Muscle layer of duodenum (tissue), 2 donors: ENCODE measurements at regions not wholly inside any gene's neighbourhood (a gene's known extent, or its start where the extent isn't known, plus 50 kb on each side); places are given as distances from the start of the nearest gene placed in this dataset.

Source experiments
- H3K27ac ChIP-seq: one replicate; pipeline ENCODE4 v1.7.0; 2013; ENCODE audit warnings: mild to moderate bottlenecking, low read length
- H3K27me3 ChIP-seq: one replicate; pipeline ENCODE4 v1.7.0; 2013; ENCODE audit warnings: low read depth, mild to moderate bottlenecking, control low read depth, low read length
- H3K36me3 ChIP-seq, 2 donors: one replicate each; pipeline ENCODE4 v1.7.0; 2013; ENCODE audit warnings: low read length in 2 of 2, control low read depth in 1 of 2, mild to moderate bottlenecking in 1 of 2; ENCODE audit not compliant: insufficient read depth in 2 of 2, control insufficient read depth in 1 of 2
- H3K4me1 ChIP-seq, 2 donors: one replicate each; pipeline ENCODE4 v1.7.0; 2013; ENCODE audit warnings: low read length in 2 of 2, mild to moderate bottlenecking in 2 of 2, control low read depth in 1 of 2, moderate library complexity in 1 of 2; ENCODE audit not compliant: insufficient read depth in 2 of 2, control insufficient read depth in 1 of 2
- H3K4me3 ChIP-seq, 2 donors: one replicate each; pipeline ENCODE4 v1.7.0; 2013; ENCODE audit warnings: low read length in 2 of 2, low read depth in 1 of 2, mild to moderate bottlenecking in 1 of 2
- H3K9me3 ChIP-seq, 2 donors: one replicate each; pipeline ENCODE4 v1.7.0; 2013; ENCODE audit warnings: low read length in 2 of 2, control low read depth in 1 of 2, mild to moderate bottlenecking in 1 of 2; ENCODE audit not compliant: control insufficient read depth in 1 of 2
- donor health status: healthy.

DNA sequence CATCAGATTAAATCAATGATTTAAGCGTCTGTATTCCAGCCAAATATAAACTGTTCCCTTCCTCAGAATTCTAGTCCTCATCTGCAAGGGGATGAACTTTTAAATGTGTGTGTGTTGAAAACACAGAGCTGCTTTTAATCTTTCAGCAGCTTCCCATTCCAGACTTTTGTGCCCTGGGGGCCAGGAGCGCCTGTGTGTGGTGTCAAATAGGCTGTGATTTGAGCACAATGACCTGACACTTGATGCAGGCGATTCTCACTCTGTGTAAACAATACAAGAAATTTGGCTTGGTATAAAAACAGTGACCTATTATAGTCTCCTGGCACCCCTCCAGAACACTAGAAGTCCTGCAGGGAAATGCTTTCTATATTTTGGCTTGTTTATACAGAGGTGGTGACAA is 274.6 kb upstream of the ROPN1 start:
- H3K9me3 ChIP-seq: no peaks in the 10 kb centered on the region
- no peaks in the 10 kb centered on the region for H3K27me3 ChIP-seq
- H3K36me3 ChIP-seq: no peaks in the 10 kb centered on the region
- no peak overlapping the region for H3K27ac ChIP-seq
- H3K4me1 ChIP-seq: peaks cover 0 to 13% of the 10 kb centered on the region in 2 donors
- H3K4me3 ChIP-seq: no peak overlapping the region

GRCh38 chr3:124267406-124267805 is 275.5 kb upstream of the ROPN1 start:
- H3K4me1 ChIP-seq: peaks cover 0 to 13% of the 10 kb centered on the region in 2 donors
- H3K27ac ChIP-seq: no peak overlapping the region
- H3K4me3 ChIP-seq: no peak overlapping the region
- no peaks in the 10 kb centered on the region for H3K9me3 ChIP-seq
- no peaks in the 10 kb centered on the region for H3K27me3 ChIP-seq
- no peaks in the 10 kb centered on the region for H3K36me3 ChIP-seq

DNA sequence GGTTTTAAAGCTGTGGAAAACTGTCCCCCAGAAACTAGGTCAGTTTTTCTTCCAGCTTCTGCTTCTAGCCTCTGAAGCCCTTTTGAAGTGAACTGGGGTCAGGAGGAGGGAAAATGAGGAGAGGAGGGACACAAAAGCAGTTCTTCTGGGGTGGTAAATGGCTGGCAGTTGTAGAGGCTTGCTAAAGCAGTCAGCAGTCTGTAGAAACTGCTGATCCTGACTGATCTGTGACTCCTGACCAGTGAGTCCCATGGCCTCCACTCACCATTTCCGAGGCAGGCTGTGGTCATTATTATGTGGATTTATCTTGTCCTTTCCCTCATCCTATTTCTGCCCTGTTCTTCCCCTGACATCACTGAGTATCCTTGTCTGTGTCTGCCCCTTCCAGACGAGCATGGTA is 276.4 kb upstream of the ROPN1 start:
- H3K9me3 ChIP-seq: no peaks in the 10 kb centered on the region
- no peak overlapping the region for H3K4me3 ChIP-seq
- no peaks in the 10 kb centered on the region for H3K27me3 ChIP-seq
- H3K27ac ChIP-seq: no peak overlapping the region
- H3K36me3 ChIP-seq: no peaks in the 10 kb centered on the region
- H3K4me1 ChIP-seq: peaks cover 0 to 13% of the 10 kb centered on the region in 2 donors

DNA sequence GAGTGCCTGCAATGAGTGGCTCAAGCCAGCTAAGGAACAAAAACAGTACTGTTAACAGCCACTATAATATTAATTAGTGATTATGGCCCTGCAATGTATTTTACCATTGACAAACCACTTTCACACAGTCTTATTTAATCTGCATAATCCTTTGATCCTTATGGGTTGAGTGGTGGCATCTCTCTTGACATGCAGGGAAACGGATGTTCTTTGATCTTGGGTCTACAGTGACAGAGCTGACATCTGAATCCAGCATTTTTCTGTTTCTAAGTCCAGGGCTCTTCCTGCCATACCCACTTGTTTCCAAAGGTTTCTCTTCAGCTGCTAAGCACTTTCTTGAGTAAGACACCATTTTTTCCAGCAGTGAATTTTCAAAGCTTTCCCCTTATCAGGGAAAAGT is 277.7 kb upstream of the ROPN1 start:
- Histone ChIP-seq H3K4me3 (no peak overlapping the region), H3K9me3 (no peaks in the 10 kb centered on the region), H3K27ac (no peak overlapping the region), H3K36me3 (no peaks in the 10 kb centered on the region), H3K4me1 (peaks cover 0 to 10% of the 10 kb centered on the region in 2 donors), H3K27me3 (no peaks in the 10 kb centered on the region)

DNA sequence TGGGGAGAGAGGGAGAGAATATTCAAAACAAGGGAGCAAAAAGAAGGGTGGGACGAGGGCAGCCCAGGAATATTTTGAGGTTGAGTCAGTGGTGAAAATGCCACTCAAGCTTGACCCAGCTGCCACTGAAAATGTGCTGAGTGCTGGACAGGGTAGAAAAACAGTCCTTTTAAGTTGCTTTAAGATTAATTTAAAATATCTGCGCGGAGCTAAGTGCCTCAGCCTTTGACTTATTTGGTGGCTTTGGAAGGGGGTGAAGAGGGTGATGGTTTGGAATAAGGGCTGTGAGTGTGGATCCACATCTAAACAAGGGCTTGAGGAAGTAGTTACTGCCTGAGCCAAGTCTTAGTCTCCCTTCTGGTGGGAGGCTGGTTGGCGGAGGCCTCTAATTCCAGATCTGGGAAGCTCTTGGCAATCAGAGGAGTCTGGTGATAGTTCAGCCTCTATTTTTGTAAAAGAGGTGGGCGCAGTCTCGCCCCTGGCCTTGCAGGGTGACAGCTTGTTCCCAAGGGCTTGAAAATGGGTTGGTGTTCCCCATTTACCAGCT is 280.8 kb upstream of the ROPN1 start:
- Histone ChIP-seq H3K4me1 (peaks cover 6 to 16% of the 10 kb centered on the region in 2 donors), H3K27me3 (no peaks in the 10 kb centered on the region), H3K27ac (peak overlapping the region; percentile 2), H3K4me3 (no peak overlapping the region), H3K9me3 (no peaks in the 10 kb centered on the region), H3K36me3 (no peaks in the 10 kb centered on the region)

DNA sequence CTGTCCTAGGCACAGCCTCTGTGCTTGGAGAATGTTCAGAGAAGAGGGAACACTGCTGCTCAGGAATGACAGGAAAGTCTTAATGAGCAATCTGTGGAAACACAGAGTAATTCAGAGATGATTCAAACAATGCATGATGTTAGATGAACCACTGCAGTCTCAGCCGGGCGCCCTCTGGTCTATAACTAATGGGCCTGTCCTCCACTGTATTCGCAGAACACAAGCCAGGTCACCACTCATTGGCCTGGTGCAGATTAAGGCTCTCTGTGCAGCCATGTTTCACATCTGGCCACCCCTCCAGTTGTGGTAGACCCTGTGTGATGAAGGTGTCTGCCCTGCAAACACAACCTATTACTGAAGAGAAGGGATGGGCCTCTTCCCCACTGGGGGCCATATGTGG is 281.7 kb upstream of the ROPN1 start:
- Histone ChIP-seq H3K27ac (no peak overlapping the region), H3K4me3 (no peak overlapping the region), H3K36me3 (no peaks in the 10 kb centered on the region), H3K4me1 (peaks cover 6 to 22% of the 10 kb centered on the region in 2 donors), H3K9me3 (no peaks in the 10 kb centered on the region), H3K27me3 (no peaks in the 10 kb centered on the region)

DNA sequence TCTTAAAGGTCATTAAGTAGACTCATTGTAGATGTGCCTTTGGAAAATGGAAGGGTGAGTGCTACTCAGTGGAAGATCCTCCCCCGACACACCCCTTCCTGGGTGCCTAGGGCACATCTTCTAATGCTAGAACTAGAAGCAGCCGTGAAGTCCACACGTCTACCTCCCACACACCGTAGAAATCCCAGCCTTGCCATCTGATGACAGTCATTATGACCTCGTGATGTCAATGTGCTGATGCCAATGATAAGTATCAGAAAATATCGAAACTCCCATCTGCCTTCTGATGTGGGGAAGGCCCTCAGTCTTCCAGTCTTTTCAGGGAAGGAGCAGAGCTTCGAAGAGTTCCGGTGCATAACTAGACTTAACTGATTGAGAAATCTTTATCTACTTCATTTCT is 282.1 kb upstream of the ROPN1 start:
- no peak overlapping the region for H3K27ac ChIP-seq
- H3K4me3 ChIP-seq: no peak overlapping the region
- H3K4me1 ChIP-seq: peaks cover 6 to 22% of the 10 kb centered on the region in 2 donors
- H3K36me3 ChIP-seq: no peaks in the 10 kb centered on the region
- H3K9me3 ChIP-seq: no peaks in the 10 kb centered on the region
- H3K27me3 ChIP-seq: no peaks in the 10 kb centered on the region

DNA sequence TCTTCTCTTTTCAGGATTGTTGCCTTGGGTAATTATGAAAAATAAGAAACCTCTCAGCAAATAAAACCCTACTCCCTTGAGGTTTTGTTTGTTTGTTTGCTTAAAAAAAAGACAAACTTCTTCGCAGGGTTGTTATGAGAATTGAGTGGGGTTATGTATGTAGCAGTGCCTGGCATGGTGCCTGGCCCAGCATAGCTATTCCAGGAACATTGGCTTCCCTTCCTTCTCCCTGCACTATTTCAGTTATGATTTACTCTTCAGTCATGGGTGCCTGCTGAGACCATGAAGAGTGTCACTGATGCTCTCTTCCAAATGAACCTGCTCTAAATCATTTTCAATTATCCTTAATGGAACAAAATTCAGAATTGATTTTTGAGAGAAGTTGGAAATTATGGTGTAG is 283.5 kb upstream of the ROPN1 start:
- H3K9me3 ChIP-seq: no peaks in the 10 kb centered on the region
- H3K4me3 ChIP-seq: no peak overlapping the region
- peak overlapping the region; percentile 70 for H3K27ac ChIP-seq
- H3K36me3 ChIP-seq: no peaks in the 10 kb centered on the region
- H3K4me1 ChIP-seq: peaks cover 6 to 22% of the 10 kb centered on the region in 2 donors
- no peaks in the 10 kb centered on the region for H3K27me3 ChIP-seq

GRCh38 chr3:124276133-124276532 is 284.2 kb upstream of the ROPN1 start:
- H3K27ac ChIP-seq: peak overlapping the region; percentile 70
- no peaks in the 10 kb centered on the region for H3K36me3 ChIP-seq
- H3K4me1 ChIP-seq: peaks cover 6 to 22% of the 10 kb centered on the region in 2 donors
- no peak overlapping the region for H3K4me3 ChIP-seq
- no peaks in the 10 kb centered on the region for H3K27me3 ChIP-seq
- H3K9me3 ChIP-seq: no peaks in the 10 kb centered on the region

DNA sequence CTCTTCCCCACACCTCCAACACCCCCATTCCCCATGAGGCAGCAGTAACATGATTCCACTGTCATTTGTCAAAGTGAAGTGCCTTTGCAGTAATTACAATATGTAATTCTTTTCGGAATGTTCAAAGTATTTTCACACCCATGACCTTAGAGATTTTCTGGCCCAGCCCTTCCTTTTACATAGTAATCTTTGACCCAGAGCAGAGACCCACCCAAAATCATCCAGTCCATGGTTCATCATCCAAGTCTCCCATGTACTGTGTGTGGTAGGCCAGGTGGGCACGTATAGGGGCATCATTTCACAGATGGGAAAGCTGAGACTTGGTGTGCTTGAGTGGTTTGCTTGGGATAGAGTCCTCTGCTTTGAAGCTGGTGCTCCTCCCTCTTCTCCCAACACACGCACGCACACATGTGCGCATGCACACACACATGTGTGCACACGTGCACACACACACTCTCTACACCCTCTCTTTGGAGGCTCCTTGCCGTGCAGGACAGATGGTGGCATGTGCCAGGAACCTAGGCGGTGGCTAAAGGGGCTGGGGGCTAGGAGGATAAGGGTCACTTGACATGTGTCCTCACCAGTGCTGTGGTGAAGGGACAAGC is 284.7 kb upstream of the ROPN1 start:
- peak overlapping the region; percentile 49 for H3K27ac ChIP-seq
- no peak overlapping the region for H3K4me3 ChIP-seq
- no peaks in the 10 kb centered on the region for H3K27me3 ChIP-seq
- H3K4me1 ChIP-seq: peaks cover 6 to 22% of the 10 kb centered on the region in 2 donors
- H3K36me3 ChIP-seq: no peaks in the 10 kb centered on the region
- H3K9me3 ChIP-seq: no peaks in the 10 kb centered on the region

GRCh38 chr3:124277144-124277890 is 285.4 kb upstream of the ROPN1 start:
- peaks cover 6 to 22% of the 10 kb centered on the region in 2 donors for H3K4me1 ChIP-seq
- H3K27me3 ChIP-seq: no peaks in the 10 kb centered on the region
- H3K36me3 ChIP-seq: no peaks in the 10 kb centered on the region
- peak overlapping the region; percentile 49 for H3K27ac ChIP-seq
- no peaks in the 10 kb centered on the region for H3K9me3 ChIP-seq
- H3K4me3 ChIP-seq: no peak overlapping the region
